AG04450 (cell line): ENCODE measurements at regions not wholly inside any gene's neighbourhood (a gene's known extent, or its start where the extent isn't known, plus 50 kb on each side); places are given as distances from the start of the nearest gene placed in this dataset.

ENCODE experiments used
- CTCF ChIA-PET: fragments of 300-600, 350-600 bp; formaldehyde crosslinking; extraction: SDS; loops from one replicate; lab custom pipeline; 2022; ENCODE audit warnings: antibody characterized with exemption, inconsistent platforms; lab: Charles Lee
- POLR2A ChIA-PET: fragments of 350-600 bp; formaldehyde crosslinking; extraction: SDS; loops from one replicate; lab custom pipeline; 2021; ENCODE audit warnings: antibody characterized with exemption, inconsistent platforms; lab: Yijun Ruan, JAX
- DNase-seq: peaks from one replicate; pipeline ENCODE4 v3.0.0-alpha.2; 2011; ENCODE audit warnings: low read depth, low spot score
- H3K27ac ChIP-seq: one replicate; pipeline ENCODE4 v1.5.1; 2012; ENCODE audit warnings: low read depth, low read length, control low read depth
- H3K27me3 ChIP-seq: one replicate; pipeline ENCODE4 v1.6.0; 2012; ENCODE audit warnings: low read length; ENCODE audit not compliant: control insufficient read depth, insufficient read depth
- H3K4me3 ChIP-seq: 2 replicates; pipeline ENCODE4 v1.5.1; 2011; ENCODE audit warnings: mild to moderate bottlenecking, low read depth, low read length, control low read depth
- H3K9me3 ChIP-seq: 2 replicates; pipeline ENCODE4 v1.5.1; 2012; ENCODE audit warnings: low read length; ENCODE audit not compliant: control insufficient read depth, insufficient read depth
- TF ChIP-seq, protein P1 (sequence below): IDR thresholded peaks from 2 replicates; pipeline ENCODE4 v1.5.1; 2011; ENCODE audit warnings: low read depth, low read length, control low read depth, inconsistent platforms

DNA sequence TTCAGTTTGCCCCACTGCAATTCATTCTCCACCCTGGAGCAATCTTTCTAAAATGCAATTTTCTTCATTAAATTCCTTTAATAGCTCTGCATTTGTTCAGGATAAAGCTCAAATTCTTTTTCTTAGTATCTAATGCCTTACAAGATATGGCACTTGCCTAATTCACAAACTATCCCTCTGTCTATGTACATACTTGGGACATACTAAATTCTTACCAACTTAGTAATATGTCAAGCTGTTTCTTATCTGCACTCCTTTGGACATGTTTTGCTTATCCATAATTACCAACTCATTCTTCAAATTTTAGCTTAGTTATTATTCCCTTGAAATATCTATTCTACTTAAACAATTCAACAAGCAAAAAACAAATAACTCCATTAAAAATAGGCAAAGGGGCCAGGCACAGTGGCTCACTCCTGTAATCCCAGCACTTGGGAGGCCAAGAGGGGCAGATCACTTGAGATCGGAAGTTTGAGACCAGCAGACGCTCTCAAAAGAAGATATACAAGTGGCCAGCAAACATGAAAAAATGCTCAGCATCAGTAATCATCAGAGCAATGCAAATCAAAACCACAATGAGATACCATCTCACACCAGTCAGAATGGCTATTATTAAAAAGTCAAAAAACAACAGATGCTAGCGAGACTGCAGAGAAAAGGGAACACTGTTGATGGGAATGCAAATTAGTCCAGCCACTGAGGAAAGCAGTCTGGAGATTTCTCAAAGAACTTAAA is 96.9 kb downstream of the FAM76B start:
- TF ChIP-seq, protein P1, sequence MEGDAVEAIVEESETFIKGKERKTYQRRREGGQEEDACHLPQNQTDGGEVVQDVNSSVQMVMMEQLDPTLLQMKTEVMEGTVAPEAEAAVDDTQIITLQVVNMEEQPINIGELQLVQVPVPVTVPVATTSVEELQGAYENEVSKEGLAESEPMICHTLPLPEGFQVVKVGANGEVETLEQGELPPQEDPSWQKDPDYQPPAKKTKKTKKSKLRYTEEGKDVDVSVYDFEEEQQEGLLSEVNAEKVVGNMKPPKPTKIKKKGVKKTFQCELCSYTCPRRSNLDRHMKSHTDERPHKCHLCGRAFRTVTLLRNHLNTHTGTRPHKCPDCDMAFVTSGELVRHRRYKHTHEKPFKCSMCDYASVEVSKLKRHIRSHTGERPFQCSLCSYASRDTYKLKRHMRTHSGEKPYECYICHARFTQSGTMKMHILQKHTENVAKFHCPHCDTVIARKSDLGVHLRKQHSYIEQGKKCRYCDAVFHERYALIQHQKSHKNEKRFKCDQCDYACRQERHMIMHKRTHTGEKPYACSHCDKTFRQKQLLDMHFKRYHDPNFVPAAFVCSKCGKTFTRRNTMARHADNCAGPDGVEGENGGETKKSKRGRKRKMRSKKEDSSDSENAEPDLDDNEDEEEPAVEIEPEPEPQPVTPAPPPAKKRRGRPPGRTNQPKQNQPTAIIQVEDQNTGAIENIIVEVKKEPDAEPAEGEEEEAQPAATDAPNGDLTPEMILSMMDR, result no peak
- no peaks in the 10 kb centered on the region for H3K27me3 ChIP-seq
- CTCF ChIA-PET, result interaction anchor here (1.0 to 7.3 kb wide), 2 partner anchors 10 to 13 kb away, joined by 5 to 74 read pairs; no protein-coding TSS in a partner anchor
- no peak for DNase-seq
- peak overlapping the region; percentile 48 for H3K27ac ChIP-seq
- POLR2A ChIA-PET, result interaction anchor here (0.6 to 1.4 kb wide), 3 partner anchors 12 to 74 kb away, joined by 3 to 10 read pairs (median 3); no protein-coding TSS in a partner anchor
- H3K9me3 ChIP-seq, result no peaks in the 10 kb centered on the region
- no peak overlapping the region for H3K4me3 ChIP-seq

GRCh38 chr11:95690100-95690499 is 99.5 kb downstream of the FAM76B start:
- CTCF ChIA-PET, result interaction anchor here (7.3 kb wide), 1 partner anchor 16 kb away, joined by 74 read pairs; no protein-coding TSS in a partner anchor
- Histone ChIP-seq H3K4me3 (no peak overlapping the region), H3K9me3 (no peaks in the 10 kb centered on the region), H3K27ac (no peak overlapping the region), H3K27me3 (no peaks in the 10 kb centered on the region)
- TF ChIP-seq, protein P1, result no peak
- DNase-seq, result no peak
- POLR2A ChIA-PET, result no interaction called here

DNA sequence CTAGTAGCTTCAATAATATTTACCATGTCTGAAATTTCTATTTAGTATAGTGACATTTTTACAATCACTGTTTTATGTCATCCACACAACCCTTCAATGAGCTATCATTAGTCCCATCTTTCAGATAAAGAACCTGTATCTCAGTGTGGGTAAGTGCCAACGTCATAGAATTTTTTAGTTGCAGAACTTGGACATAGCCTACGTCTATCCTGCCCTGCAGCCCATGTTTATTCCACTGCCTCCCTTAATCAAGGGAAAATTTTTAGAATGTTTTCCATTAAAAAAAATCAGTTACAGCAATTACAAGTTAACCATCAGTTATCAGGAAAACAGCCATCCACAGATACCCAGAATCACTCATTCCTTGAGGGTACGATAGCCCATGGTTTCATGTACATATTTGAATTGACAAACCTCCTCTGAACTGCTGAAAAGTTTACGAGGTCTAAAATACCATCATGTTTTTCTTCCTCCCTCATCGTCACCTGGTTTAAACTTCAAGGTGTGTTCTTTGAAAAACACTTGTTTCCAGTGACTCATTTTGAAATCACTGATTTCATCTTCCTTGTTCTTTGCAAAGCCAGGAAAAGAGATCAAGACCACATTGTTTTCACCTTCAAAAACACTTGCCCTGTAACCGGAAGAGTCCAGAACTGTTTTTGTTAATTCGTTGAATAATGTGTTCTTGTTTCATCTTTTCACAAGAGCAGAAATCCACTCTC is 100.9 kb downstream of the FAM76B start:
- Histone ChIP-seq H3K27me3 (no peaks in the 10 kb centered on the region), H3K9me3 (no peaks in the 10 kb centered on the region), H3K27ac (no peak overlapping the region), H3K4me3 (no peak overlapping the region)
- CTCF ChIA-PET, result interaction anchor here (1.0 kb wide), 3 partner anchors 9 to 17 kb away, joined by 3 to 4 read pairs (median 4); no protein-coding TSS in a partner anchor
- DNase-seq, result no peak
- TF ChIP-seq, protein P1, result no peak
- POLR2A ChIA-PET, result no interaction called here

GRCh38 chr11:95688015-95688414 is 101.6 kb downstream of the FAM76B start:
- ChIA-PET POLR2A (no interaction called here), CTCF (interaction anchor here (1.0 kb wide), 3 partner anchors 9 to 17 kb away, joined by 3 to 4 read pairs (median 4); no protein-coding TSS in a partner anchor)
- DNase-seq, result no peak
- H3K27me3 ChIP-seq, result no peaks in the 10 kb centered on the region
- TF ChIP-seq, protein P1, result no peak
- no peak overlapping the region for H3K27ac ChIP-seq
- no peak overlapping the region for H3K4me3 ChIP-seq
- no peaks in the 10 kb centered on the region for H3K9me3 ChIP-seq

- Histone ChIP-seq H3K27me3 (no peaks in the 10 kb centered on the region), H3K27ac (no peak overlapping the region), H3K4me3 (no peak overlapping the region), H3K9me3 (no peaks in the 10 kb centered on the region)
- no peak for DNase-seq
- POLR2A ChIA-PET, result no interaction called here
- CTCF ChIA-PET, result interaction anchor here (1.1 kb wide), 1 partner anchor 19 kb away, joined by 8 read pairs; no protein-coding TSS in a partner anchor
- TF ChIP-seq, protein P1, result no peak
These were observed 103.3 kb downstream of the FAM76B start for GRCh38 chr11:95686265-95686664.
